ENCODE measurements at regions not wholly inside any gene's neighbourhood (a gene's known extent, or its start where the extent isn't known, plus 50 kb on each side); places are given as distances from the start of the nearest gene placed in this dataset.

DNA sequence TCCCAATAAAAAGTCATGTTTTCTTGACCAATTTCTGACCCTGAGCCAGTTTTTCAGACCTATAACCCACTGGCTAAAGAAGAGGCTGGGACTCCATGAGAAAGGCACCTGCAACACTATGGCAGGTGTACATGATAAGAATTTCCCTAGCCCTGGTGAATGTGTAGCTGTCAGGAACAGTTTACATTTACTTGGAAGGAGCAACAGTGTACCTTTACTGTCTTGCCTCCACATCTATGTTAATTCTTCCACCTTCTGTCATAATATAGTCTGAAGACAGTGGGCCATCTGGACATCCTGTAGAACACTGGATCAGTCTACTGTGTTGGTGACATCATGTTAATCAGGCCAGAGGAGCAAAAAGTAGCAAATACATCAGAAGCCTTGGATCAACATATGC is 72.1 kb upstream of the CD82 start:
- H3K4me3 ChIP-seq (ENCODE audit: low read length) = no peak overlapping the region
- no peak for DNase-seq (ENCODE audit: low read depth)
- TF ChIP-seq, protein P1, sequence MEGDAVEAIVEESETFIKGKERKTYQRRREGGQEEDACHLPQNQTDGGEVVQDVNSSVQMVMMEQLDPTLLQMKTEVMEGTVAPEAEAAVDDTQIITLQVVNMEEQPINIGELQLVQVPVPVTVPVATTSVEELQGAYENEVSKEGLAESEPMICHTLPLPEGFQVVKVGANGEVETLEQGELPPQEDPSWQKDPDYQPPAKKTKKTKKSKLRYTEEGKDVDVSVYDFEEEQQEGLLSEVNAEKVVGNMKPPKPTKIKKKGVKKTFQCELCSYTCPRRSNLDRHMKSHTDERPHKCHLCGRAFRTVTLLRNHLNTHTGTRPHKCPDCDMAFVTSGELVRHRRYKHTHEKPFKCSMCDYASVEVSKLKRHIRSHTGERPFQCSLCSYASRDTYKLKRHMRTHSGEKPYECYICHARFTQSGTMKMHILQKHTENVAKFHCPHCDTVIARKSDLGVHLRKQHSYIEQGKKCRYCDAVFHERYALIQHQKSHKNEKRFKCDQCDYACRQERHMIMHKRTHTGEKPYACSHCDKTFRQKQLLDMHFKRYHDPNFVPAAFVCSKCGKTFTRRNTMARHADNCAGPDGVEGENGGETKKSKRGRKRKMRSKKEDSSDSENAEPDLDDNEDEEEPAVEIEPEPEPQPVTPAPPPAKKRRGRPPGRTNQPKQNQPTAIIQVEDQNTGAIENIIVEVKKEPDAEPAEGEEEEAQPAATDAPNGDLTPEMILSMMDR (IDR thresholded peaks at IDR 0.05; ENCODE audit: insufficient read depth, low read depth, low read length, missing control alignments) = no peak

DNA sequence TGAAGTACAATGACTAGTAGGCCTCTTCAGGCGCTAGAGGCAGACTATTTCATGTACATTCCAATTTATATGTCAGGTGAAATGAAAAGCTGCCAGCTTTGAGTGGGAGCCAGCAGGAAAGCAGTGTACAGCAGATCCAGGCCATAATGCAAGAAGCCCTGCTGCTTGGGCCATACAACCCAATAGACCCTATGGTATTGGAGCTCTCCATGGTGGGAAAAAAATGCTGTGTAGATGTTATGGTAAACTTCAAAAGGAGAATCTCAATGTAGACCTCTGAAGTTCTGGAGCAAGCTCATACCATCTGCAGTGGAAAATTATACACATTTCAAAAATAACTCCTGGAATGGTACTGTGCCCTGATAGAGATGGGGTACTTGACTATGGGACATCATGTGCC is 71.5 kb upstream of the CD82 start:
- TF ChIP-seq, protein P1 (IDR thresholded peaks at IDR 0.05; ENCODE audit: insufficient read depth, low read depth, low read length, missing control alignments) = no peak
- H3K4me3 ChIP-seq (ENCODE audit: low read length) = no peak overlapping the region
- DNase-seq (ENCODE audit: low read depth) = no peak

DNA sequence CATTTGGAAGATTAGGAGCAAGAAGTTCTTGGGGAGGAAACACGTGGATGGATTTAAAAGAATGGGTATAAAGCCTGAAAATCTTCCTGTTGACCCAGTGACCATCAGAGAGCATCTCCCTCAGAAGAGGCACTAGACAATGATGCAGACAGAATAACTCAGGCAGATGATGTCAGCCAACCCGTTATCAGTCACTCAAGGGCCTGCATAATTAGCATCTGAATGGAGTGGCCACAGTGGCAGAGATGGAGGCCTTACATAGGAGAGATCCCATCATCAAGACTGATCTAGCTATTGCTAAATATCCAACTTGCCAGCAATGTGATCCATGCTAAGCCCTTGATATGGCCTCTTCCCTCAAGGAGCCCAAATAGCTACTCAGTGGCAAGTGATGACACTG is 70.7 kb upstream of the CD82 start:
- TF ChIP-seq, protein P1 (IDR thresholded peaks at IDR 0.05; ENCODE audit: insufficient read depth, low read depth, low read length, missing control alignments) = no peak
- H3K4me3 ChIP-seq (ENCODE audit: low read length) = no peak overlapping the region
- DNase-seq (ENCODE audit: low read depth) = no peak

GRCh38 chr11:44496391-44496790 is 69.1 kb upstream of the CD82 start:
- H3K4me3 ChIP-seq (ENCODE audit: low read length) = no peak overlapping the region
- no peak for DNase-seq (ENCODE audit: low read depth)
- TF ChIP-seq, protein P1 (IDR thresholded peaks at IDR 0.05; ENCODE audit: insufficient read depth, low read depth, low read length, missing control alignments) = no peak

DNA sequence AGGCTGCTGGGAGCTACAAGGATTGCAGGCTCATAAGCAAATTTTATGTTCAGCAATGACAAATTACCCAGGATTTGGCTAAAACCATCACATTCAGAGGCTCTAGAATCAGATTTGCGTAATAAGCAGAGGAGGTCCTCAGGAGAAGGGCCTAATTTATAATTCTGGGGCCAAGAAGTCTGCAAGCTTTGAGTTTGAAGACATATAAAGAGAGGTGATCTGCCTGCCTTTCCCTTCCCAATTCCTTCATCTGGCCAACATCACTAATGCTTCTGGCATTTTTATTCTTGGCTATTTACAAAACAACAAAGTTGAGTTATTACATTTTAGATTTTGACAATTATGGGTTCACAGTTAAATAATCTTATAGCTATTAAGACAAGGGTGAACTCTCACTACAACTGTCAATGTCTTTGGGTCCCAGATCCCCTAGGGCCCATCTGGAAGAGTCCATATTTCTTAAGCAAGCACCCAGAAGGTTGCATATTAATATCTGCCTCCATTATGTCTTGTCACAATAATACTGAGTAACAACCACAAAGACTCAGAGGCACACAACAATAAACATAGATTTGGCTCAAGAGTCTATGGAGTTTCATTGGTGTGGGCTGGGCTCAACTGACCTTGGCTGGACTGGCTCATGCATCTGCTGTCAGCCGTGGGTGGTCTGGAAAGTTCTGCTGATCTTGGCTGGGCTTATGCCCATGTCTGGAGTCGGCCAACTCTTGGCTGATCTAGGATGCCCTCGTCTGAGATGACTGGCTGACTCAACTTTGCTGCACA is 67.2 kb upstream of the CD82 start:
- DNase-seq (ENCODE audit: low read depth) = no peak
- H3K4me3 ChIP-seq (ENCODE audit: low read length) = no peak overlapping the region
- TF ChIP-seq, protein P1 (IDR thresholded peaks at IDR 0.05; ENCODE audit: insufficient read depth, low read depth, low read length, missing control alignments) = no peak

- TF ChIP-seq, protein P1 (IDR thresholded peaks at IDR 0.05; ENCODE audit: insufficient read depth, low read depth, low read length, missing control alignments) = no peak
Observed at GRCh38 chr11:44502506-44502905, 63.0 kb upstream of the CD82 start.

DNA sequence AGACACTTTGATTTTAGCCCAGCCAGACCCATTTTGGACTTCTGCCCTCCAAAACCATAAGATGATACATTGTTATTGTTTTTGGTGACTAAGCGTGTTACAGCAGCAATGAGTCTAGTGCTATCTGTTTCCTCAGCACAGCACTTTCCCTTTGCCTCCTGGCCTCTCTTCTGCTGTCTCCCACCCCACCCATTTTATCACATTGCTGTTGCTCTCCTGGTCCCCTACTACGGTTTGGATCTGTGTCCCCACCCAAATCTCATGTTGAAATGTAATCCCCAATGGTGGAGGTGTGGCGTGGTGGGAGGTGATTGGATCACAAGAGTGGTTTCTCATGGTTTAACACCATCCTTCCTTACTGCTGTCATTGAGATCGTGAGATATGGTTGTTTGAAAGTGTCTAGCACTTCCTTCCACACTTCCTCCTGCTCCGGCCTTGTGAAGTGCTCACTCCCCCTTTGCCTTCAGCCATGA is 59.8 kb upstream of the CD82 start:
- DNase-seq (ENCODE audit: low read depth) = peak; percentile 16
- no peak overlapping the region for H3K4me3 ChIP-seq (ENCODE audit: low read length)
- TF ChIP-seq, protein P1 (IDR thresholded peaks at IDR 0.05; ENCODE audit: insufficient read depth, low read depth, low read length, missing control alignments) = no peak

More at GRCh38 chr11:44502506-44502905, 63.0 kb upstream of the CD82 start:
- no peak for DNase-seq (ENCODE audit: low read depth)
- H3K4me3 ChIP-seq (ENCODE audit: low read length) = no peak overlapping the region

All from epithelial cell of esophagus (primary cell).